ENCODE measurements at regions not wholly inside any gene's neighbourhood (a gene's known extent, or its start where the extent isn't known, plus 50 kb on each side); places are given as distances from the start of the nearest gene placed in this dataset.
"Not testable (repeated sequence)": the region's sequence is repeated elsewhere in the genome, so short reads cannot be mapped to it uniquely, and the experiment has no call there.

DNA sequence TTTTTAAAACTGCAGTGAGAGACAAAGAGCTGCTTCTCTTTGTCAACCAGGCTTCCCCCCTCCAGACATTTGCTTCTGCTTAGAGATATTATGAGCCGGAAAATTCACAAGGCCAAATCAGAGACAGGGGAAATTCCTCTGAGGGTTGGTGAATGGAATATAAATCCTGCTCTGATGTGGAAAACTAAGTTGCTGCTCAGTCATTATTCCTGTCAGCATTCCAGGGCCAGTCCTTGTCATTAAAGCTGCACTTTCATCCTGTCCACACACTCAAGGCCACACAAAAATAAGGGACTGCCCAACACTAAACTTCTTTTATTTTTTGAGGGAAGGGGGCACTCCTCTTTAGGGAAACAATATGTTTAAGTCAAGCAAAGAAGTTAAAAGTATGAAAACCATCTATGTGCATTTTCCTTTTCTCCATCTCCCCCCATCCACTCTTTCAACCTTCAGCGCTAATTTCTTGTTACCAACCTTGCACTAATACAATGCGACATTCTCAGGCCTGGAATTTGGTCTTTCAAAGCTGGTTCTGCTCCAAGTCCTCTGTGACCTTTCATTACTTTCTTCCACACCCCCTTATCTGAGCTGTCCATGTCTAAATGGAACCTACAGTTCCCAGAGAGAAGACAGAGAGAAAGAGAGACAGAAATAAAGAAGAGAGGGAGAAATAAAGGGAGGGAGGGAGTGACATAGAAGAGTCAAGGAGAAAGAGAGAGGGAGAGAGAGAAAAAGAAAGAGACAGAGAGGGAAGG lies 118.9 kb upstream of the S1PR3 start:
- DNase-seq (ENCODE audit: low read depth) = no peak
- H3K4me3 ChIP-seq (ENCODE audit: control insufficient read depth, low read depth, low read length) = no peak overlapping the region
- TF ChIP-seq, protein P1, sequence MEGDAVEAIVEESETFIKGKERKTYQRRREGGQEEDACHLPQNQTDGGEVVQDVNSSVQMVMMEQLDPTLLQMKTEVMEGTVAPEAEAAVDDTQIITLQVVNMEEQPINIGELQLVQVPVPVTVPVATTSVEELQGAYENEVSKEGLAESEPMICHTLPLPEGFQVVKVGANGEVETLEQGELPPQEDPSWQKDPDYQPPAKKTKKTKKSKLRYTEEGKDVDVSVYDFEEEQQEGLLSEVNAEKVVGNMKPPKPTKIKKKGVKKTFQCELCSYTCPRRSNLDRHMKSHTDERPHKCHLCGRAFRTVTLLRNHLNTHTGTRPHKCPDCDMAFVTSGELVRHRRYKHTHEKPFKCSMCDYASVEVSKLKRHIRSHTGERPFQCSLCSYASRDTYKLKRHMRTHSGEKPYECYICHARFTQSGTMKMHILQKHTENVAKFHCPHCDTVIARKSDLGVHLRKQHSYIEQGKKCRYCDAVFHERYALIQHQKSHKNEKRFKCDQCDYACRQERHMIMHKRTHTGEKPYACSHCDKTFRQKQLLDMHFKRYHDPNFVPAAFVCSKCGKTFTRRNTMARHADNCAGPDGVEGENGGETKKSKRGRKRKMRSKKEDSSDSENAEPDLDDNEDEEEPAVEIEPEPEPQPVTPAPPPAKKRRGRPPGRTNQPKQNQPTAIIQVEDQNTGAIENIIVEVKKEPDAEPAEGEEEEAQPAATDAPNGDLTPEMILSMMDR (IDR thresholded peaks at IDR 0.05; ENCODE audit: control insufficient read depth, insufficient read depth, low read depth, low read length, missing control alignments) = no peak

- no peak for DNase-seq (ENCODE audit: low read depth)
- H3K4me3 ChIP-seq (ENCODE audit: control insufficient read depth, low read depth, low read length) = no peak overlapping the region
- TF ChIP-seq, protein P1 (IDR thresholded peaks at IDR 0.05; ENCODE audit: control insufficient read depth, insufficient read depth, low read depth, low read length, missing control alignments) = no peak
These were observed 117.6 kb upstream of the S1PR3 start for GRCh38 chr9:88873635-88874034.

GRCh38 chr9:88874391-88874790 lies 116.9 kb upstream of the S1PR3 start:
- TF ChIP-seq, protein P1 (IDR thresholded peaks at IDR 0.05; ENCODE audit: control insufficient read depth, insufficient read depth, low read depth, low read length, missing control alignments) = no peak
- DNase-seq (ENCODE audit: low read depth) = no peak
- no peak overlapping the region for H3K4me3 ChIP-seq (ENCODE audit: control insufficient read depth, low read depth, low read length)

GRCh38 chr9:88875400-88876120 lies 115.7 kb upstream of the S1PR3 start:
- DNase-seq (ENCODE audit: low read depth) = no peak
- TF ChIP-seq, protein P1 (IDR thresholded peaks at IDR 0.05; ENCODE audit: control insufficient read depth, insufficient read depth, low read depth, low read length, missing control alignments) = no peak
- no peak overlapping the region for H3K4me3 ChIP-seq (ENCODE audit: control insufficient read depth, low read depth, low read length)

- H3K4me3 ChIP-seq (ENCODE audit: control insufficient read depth, low read depth, low read length) = no peak overlapping the region
- DNase-seq (ENCODE audit: low read depth) = no peak
- TF ChIP-seq, protein P1 (IDR thresholded peaks at IDR 0.05; ENCODE audit: control insufficient read depth, insufficient read depth, low read depth, low read length, missing control alignments) = no peak
These were observed 111.1 kb upstream of the S1PR3 start for GRCh38 chr9:88880199-88880598.

DNA sequence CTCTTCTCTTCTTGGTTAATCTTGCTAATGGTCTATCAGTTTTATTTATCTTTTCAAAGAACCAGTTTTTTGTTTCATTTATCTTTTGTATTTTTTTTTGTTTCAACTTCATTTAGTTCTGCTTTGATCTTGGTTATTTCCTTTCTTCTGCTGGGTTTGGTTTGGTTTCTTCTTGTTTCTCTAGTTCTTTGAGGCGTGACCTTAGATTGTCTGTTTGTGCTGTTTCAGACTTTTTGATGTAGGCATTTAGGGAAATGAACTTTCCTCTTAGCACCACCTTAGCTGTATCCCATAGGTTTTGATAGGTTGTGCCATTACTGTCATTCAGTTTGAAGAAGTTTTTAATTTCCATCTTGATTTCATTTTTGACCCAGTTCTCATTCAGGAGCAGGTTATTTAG lies 107.0 kb upstream of the S1PR3 start:
- not testable (repeated sequence) for DNase-seq (ENCODE audit: low read depth); H3K4me3 ChIP-seq (ENCODE audit: control insufficient read depth, low read depth, low read length)

DNA sequence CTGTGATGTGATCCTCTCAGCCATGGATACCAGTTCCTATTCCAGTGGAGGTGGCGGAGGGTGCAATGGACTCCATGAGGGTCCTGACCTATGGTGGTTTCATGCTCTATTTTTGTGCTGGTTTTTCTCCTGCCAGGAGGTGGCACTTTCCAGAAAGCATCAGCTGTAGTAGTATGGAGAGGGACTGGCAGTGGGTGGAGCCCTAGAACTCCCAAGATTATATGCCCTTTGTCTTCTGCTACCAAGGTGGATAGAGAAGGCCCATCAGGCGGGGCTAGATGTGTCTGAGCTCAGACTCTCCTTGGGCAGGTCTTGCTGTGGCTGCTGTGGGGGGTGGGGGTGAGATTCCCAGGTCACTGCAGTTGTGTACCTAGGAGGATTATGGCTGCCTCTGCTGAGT lies 104.5 kb upstream of the S1PR3 start:
- not testable (repeated sequence) for H3K4me3 ChIP-seq (ENCODE audit: control insufficient read depth, low read depth, low read length)

More for the DNA sequence above, 104.5 kb upstream of the S1PR3 start:
- DNase-seq (ENCODE audit: low read depth) = not testable (repeated sequence)

All from AG09309 (cell line).